A673 (cell line): ENCODE measurements at regions not wholly inside any gene's neighbourhood (a gene's known extent, or its start where the extent isn't known, plus 50 kb on each side); places are given as distances from the start of the nearest gene placed in this dataset.

Experiments used
- BruUV-seq: library from RNA; stranded (reverse); fragments of 400-500 nt; replicated peaks from 2 replicates; lab custom pipeline; 2021; lab: Mats Ljungman, UMichigan
- CTCF ChIA-PET: fragments of 300-600 bp; sonication (Branson Sonifier 250); formaldehyde crosslinking; loops from one replicate; lab custom pipeline; 2022; ENCODE audit warnings: antibody characterized with exemption; lab: Charles Lee
- POLR2A ChIA-PET: fragments of 300-600 bp; sonication (Branson Sonifier 250); formaldehyde crosslinking; loops from one replicate; lab custom pipeline; 2022; ENCODE audit warnings: antibody characterized with exemption; ENCODE audit not compliant: low non-redundant PET; lab: Charles Lee
- DNase-seq: peaks from one replicate; pipeline ENCODE4 v3.0.0-alpha.2; 2015; ENCODE audit warnings: low spot score
- H3K27ac ChIP-seq: fragments of 200-600 bp; sonication (generic); 2 replicates; pipeline ENCODE4 v1.5.1; 2016; ENCODE audit warnings: mixed run types, low read depth, mild to moderate bottlenecking, mixed read lengths, antibody characterized with exemption, low read length; ENCODE audit not compliant: poor library complexity, severe bottlenecking
- H3K27me3 ChIP-seq: fragments of 200-600 bp; sonication (generic); replicated peaks from 2 replicates; pipeline ENCODE4 v1.6.1; 2017; ENCODE audit warnings: mixed run types, low read depth, mild to moderate bottlenecking, mixed read lengths, antibody characterized with exemption, low read length; ENCODE audit not compliant: insufficient read depth, poor library complexity
- H3K36me3 ChIP-seq: fragments of 200-600 bp; sonication (generic); 2 replicates; pipeline ENCODE4 v1.6.1; 2016; ENCODE audit warnings: mixed run types, mild to moderate bottlenecking, mixed read lengths, antibody characterized with exemption, low read length; ENCODE audit not compliant: insufficient read depth, poor library complexity, severe bottlenecking
- H3K4me1 ChIP-seq: fragments of 200-600 bp; sonication (generic); 2 replicates; pipeline ENCODE4 v1.6.1; 2017; ENCODE audit warnings: mixed run types, mild to moderate bottlenecking, mixed read lengths, antibody characterized with exemption, low read length; ENCODE audit not compliant: insufficient read depth, poor library complexity, severe bottlenecking
- H3K4me3 ChIP-seq: fragments of 200-600 bp; sonication (generic); 2 replicates; pipeline ENCODE4 v1.5.1; 2016; ENCODE audit warnings: low read depth, mixed run types, mild to moderate bottlenecking, mixed read lengths, low read length; ENCODE audit not compliant: poor library complexity, severe bottlenecking
- H3K9me3 ChIP-seq: fragments of 200-600 bp; sonication (generic); 2 replicates; pipeline ENCODE4 v1.6.1; 2016; ENCODE audit warnings: mixed run types, low read depth, mild to moderate bottlenecking, mixed read lengths, antibody characterized with exemption, low read length; ENCODE audit not compliant: poor library complexity, severe bottlenecking
- CTCF ChIP-seq: fragments of 300-800, 200-600 bp; sonication (generic); conservative IDR thresholded peaks from 2 replicates; pipeline ENCODE4 v1.5.1; 2017; ENCODE audit warnings: low read depth, mild to moderate bottlenecking, antibody characterized with exemption, low read length, moderate library complexity, mixed read lengths
- EZH2 ChIP-seq: fragments of 200-600 bp; sonication (generic); IDR thresholded peaks from 2 replicates; pipeline ENCODE4 v1.6.1; 2017; ENCODE audit warnings: borderline replicate concordance, low read depth, mild to moderate bottlenecking, mixed read lengths, antibody characterized with exemption, low read length; ENCODE audit not compliant: poor library complexity, severe bottlenecking
- intact Hi-C: fragments of 100-400 bp; cut with micrococcal nuclease; formaldehyde crosslinking; loops from one replicate; pipeline ENCODE4 v1.10.0; 2022; ENCODE audit not compliant: unreplicated experiment

GRCh38 chr2:14928056-14928455, 295.5 kb downstream of the LRATD1 start:
- no TSS peak for BruUV-seq
- POLR2A ChIA-PET = no interaction called here

GRCh38 chr2:14930441-14930840, 297.9 kb downstream of the LRATD1 start:
- ChIA-PET CTCF (no interaction called here), POLR2A (no interaction called here)
- TF ChIP-seq EZH2 = no peak
- no peak for TF ChIP-seq CTCF
- BruUV-seq = no TSS peak
- Histone ChIP-seq H3K27ac (no peak overlapping the region), H3K36me3 (no peaks in the 10 kb centered on the region), H3K4me3 (no peak overlapping the region), H3K4me1 (no peaks in the 10 kb centered on the region), H3K9me3 (no peaks in the 10 kb centered on the region), H3K27me3 (peaks cover 53% of the 10 kb centered on the region)
- DNase-seq = no peak
- intact Hi-C loops = no loop called here

More at GRCh38 chr2:14928056-14928455, 295.5 kb downstream of the LRATD1 start:
- Histone ChIP-seq H3K27ac (no peak overlapping the region), H3K27me3 (peaks cover 44% of the 10 kb centered on the region), H3K4me3 (no peak overlapping the region), H3K9me3 (no peaks in the 10 kb centered on the region), H3K4me1 (no peaks in the 10 kb centered on the region), H3K36me3 (no peaks in the 10 kb centered on the region)
- TF ChIP-seq EZH2 (no peak), CTCF (no peak)
- CTCF ChIA-PET = no interaction called here
- DNase-seq = no peak
- intact Hi-C loops = loop anchor here (5.0 kb wide), 1 partner anchor 211 kb away; no protein-coding TSS in a partner anchor

- POLR2A ChIA-PET = no interaction called here
- Histone ChIP-seq H3K9me3 (no peaks in the 10 kb centered on the region), H3K4me1 (no peaks in the 10 kb centered on the region), H3K27me3 (peaks cover 59% of the 10 kb centered on the region), H3K27ac (no peak overlapping the region), H3K4me3 (no peak overlapping the region), H3K36me3 (no peaks in the 10 kb centered on the region)
- DNase-seq = no peak
- CTCF ChIA-PET = no interaction called here
- intact Hi-C loops = no loop called here
- no TSS peak for BruUV-seq
- TF ChIP-seq EZH2 (no peak), CTCF (no peak)
Measured at GRCh38 chr2:14932285-14932684, 299.8 kb downstream of the LRATD1 start.
